PC-9 (cell line): ENCODE measurements at regions not wholly inside any gene's neighbourhood (a gene's known extent, or its start where the extent isn't known, plus 50 kb on each side); places are given as distances from the start of the nearest gene placed in this dataset.

ENCODE experiments used
- BruUV-seq: library from RNA; stranded (reverse); fragments of 400-500 nt; replicated peaks from 2 replicates; lab custom pipeline; 2021; lab: Mats Ljungman, UMichigan
- CTCF ChIA-PET: fragments of 300-600 bp; sonication (Branson Sonifier 250); formaldehyde crosslinking; loops from one replicate; lab custom pipeline; 2022; ENCODE audit warnings: antibody characterized with exemption; lab: Charles Lee
- POLR2A ChIA-PET: fragments of 300-600 bp; sonication (Branson Sonifier 250); formaldehyde crosslinking; loops from one replicate; lab custom pipeline; 2022; ENCODE audit warnings: antibody characterized with exemption; ENCODE audit not compliant: unreplicated experiment; lab: Charles Lee
- DNase-seq, 2 experiments: peaks; one replicate each; pipeline versions ENCODE4 v3.0.0 to v3.0.0-alpha.2; 2015 to 2022; ENCODE audit warnings: mixed read lengths in 1 of 2
- H2AFZ ChIP-seq: fragments of 200-600 bp; sonication (generic); 2 replicates; pipeline ENCODE4 v1.8.1; 2017; ENCODE audit warnings: antibody characterized with exemption
- H3F3A ChIP-seq: fragments of 200-600 bp; sonication (generic); 2 replicates; pipeline ENCODE4 v1.8.1; 2017; ENCODE audit warnings: antibody characterized with exemption, mild to moderate bottlenecking, low read depth; ENCODE audit not compliant: insufficient read depth
- H3K27ac ChIP-seq: fragments of 200-600 bp; sonication (generic); 2 replicates; pipeline ENCODE4 v1.6.1; 2016; ENCODE audit warnings: mixed run types
- H3K27me3 ChIP-seq: fragments of 200-600 bp; sonication (generic); 2 replicates; pipeline ENCODE4 v1.6.1; 2016; ENCODE audit warnings: low read depth, mixed run types; ENCODE audit not compliant: insufficient read depth
- H3K36me3 ChIP-seq: fragments of 200-600 bp; sonication (generic); 2 replicates; pipeline ENCODE4 v1.6.1; 2016; ENCODE audit warnings: low read depth, mixed run types
- H3K4me1 ChIP-seq: fragments of 200-600 bp; sonication (generic); replicated peaks from 2 replicates; pipeline ENCODE4 v1.6.1; 2016; ENCODE audit warnings: mixed run types; ENCODE audit not compliant: insufficient read depth
- H3K4me2 ChIP-seq: fragments of 200-600 bp; sonication (generic); 2 replicates; pipeline ENCODE4 v1.6.1; 2017; ENCODE audit warnings: mixed run types
- H3K4me3 ChIP-seq: fragments of 200-600 bp; sonication (generic); 2 replicates; pipeline ENCODE4 v1.6.1; 2016; ENCODE audit warnings: mixed run types
- H3K79me2 ChIP-seq: fragments of 200-600 bp; sonication (generic); 2 replicates; pipeline ENCODE4 v1.6.1; 2017; ENCODE audit warnings: low read depth, mixed run types
- H3K9me2 ChIP-seq: fragments of 200-600 bp; sonication (generic); 2 replicates; pipeline ENCODE4 v1.8.1; 2017; ENCODE audit warnings: mild to moderate bottlenecking; ENCODE audit not compliant: insufficient read depth
- H3K9me3 ChIP-seq: fragments of 200-600 bp; sonication (generic); 2 replicates; pipeline ENCODE4 v1.8.1; 2016; ENCODE audit warnings: low read depth; ENCODE audit not compliant: insufficient read depth
- H4K20me1 ChIP-seq: fragments of 200-600 bp; sonication (generic); 2 replicates; pipeline ENCODE4 v1.8.1; 2017; ENCODE audit not compliant: insufficient read depth
- EZH2 ChIP-seq: fragments of 200-600 bp; sonication (generic); IDR thresholded peaks from 2 replicates; pipeline ENCODE4 v1.8.0; 2017; ENCODE audit warnings: antibody characterized with exemption, low read depth
- intact Hi-C: fragments of 100-400 bp; cut with micrococcal nuclease; formaldehyde crosslinking; loops from one replicate; pipeline ENCODE4 v1.10.0; 2022; ENCODE audit not compliant: unreplicated experiment
- TF ChIP-seq, protein P1 (sequence below): fragments of 200-600 bp; sonication (generic); conservative IDR thresholded peaks from 2 replicates; pipeline ENCODE4 v1.6.1; 2017; ENCODE audit warnings: mixed run types, antibody characterized with exemption, mild to moderate bottlenecking, moderate library complexity

GRCh38 chr18:1012775-1013174, 108.1 kb downstream of the ADCYAP1 start:
- no peaks in the 10 kb centered on the region for H3K36me3 ChIP-seq
- H3K9me3 ChIP-seq: no peaks in the 10 kb centered on the region
- DNase-seq: no peak
- no peak overlapping the region for H3K27ac ChIP-seq
- TF ChIP-seq, protein P1, sequence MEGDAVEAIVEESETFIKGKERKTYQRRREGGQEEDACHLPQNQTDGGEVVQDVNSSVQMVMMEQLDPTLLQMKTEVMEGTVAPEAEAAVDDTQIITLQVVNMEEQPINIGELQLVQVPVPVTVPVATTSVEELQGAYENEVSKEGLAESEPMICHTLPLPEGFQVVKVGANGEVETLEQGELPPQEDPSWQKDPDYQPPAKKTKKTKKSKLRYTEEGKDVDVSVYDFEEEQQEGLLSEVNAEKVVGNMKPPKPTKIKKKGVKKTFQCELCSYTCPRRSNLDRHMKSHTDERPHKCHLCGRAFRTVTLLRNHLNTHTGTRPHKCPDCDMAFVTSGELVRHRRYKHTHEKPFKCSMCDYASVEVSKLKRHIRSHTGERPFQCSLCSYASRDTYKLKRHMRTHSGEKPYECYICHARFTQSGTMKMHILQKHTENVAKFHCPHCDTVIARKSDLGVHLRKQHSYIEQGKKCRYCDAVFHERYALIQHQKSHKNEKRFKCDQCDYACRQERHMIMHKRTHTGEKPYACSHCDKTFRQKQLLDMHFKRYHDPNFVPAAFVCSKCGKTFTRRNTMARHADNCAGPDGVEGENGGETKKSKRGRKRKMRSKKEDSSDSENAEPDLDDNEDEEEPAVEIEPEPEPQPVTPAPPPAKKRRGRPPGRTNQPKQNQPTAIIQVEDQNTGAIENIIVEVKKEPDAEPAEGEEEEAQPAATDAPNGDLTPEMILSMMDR: no peak
- TF ChIP-seq EZH2: no peak
- H2AFZ ChIP-seq: no peak overlapping the region
- no peaks in the 10 kb centered on the region for H3K27me3 ChIP-seq
- H3K4me3 ChIP-seq: no peak overlapping the region
- no peaks in the 10 kb centered on the region for H3F3A ChIP-seq
- no peaks in the 10 kb centered on the region for H3K9me2 ChIP-seq
- H3K79me2 ChIP-seq: no peaks in the 10 kb centered on the region
- H3K4me2 ChIP-seq: no peak overlapping the region
- no peaks in the 10 kb centered on the region for H4K20me1 ChIP-seq
- ChIA-PET POLR2A (no interaction called here), CTCF (no interaction called here)
- peaks cover 25% of the 10 kb centered on the region for H3K4me1 ChIP-seq
- no TSS peak for BruUV-seq
- intact Hi-C loops: no loop called here

GRCh38 chr18:1013951-1014350, 109.3 kb downstream of the ADCYAP1 start:
- DNase-seq: no peak
- ChIA-PET CTCF (no interaction called here), POLR2A (interaction anchor here (0.5 kb wide), 1 partner anchor 11 kb away, joined by 5 read pairs; no protein-coding TSS in a partner anchor)
- no TSS peak for BruUV-seq
- H2AFZ ChIP-seq: no peak overlapping the region
- no peaks in the 10 kb centered on the region for H3K9me3 ChIP-seq
- no peaks in the 10 kb centered on the region for H3F3A ChIP-seq
- H3K4me2 ChIP-seq: no peak overlapping the region
- TF ChIP-seq, protein P1: no peak
- TF ChIP-seq EZH2: no peak
- no peak overlapping the region for H3K4me3 ChIP-seq
- no peaks in the 10 kb centered on the region for H3K9me2 ChIP-seq
- no peaks in the 10 kb centered on the region for H3K79me2 ChIP-seq
- no peaks in the 10 kb centered on the region for H3K36me3 ChIP-seq
- no peaks in the 10 kb centered on the region for H4K20me1 ChIP-seq
- intact Hi-C loops: no loop called here
- peaks cover 25% of the 10 kb centered on the region for H3K4me1 ChIP-seq
- no peaks in the 10 kb centered on the region for H3K27me3 ChIP-seq
- no peak overlapping the region for H3K27ac ChIP-seq

DNA sequence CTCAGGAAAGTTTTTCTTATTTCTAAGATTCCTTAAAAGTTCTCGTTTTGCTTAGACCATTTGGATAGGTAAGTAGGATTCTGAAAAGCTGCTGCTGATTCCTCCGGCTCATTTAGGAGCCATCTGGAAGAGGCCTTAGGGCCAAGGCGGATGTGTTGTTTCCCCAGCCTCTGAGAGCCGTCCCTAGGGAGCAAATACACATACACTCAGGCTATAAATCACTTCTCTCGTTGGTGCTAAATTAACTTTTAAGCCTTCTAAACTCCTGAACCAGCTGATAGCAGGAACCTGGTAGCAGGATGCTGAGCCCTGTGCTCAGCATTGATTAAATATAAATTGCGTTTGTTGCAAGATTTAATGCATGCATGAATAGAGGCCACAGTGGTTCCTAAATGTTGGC, 109.8 kb downstream of the ADCYAP1 start:
- Histone ChIP-seq H3K4me1 (peaks cover 25% of the 10 kb centered on the region), H3K9me2 (no peaks in the 10 kb centered on the region), H3K27ac (no peak overlapping the region), H3K4me2 (no peak overlapping the region), H4K20me1 (no peaks in the 10 kb centered on the region), H3F3A (no peaks in the 10 kb centered on the region), H2AFZ (no peak overlapping the region), H3K4me3 (no peak overlapping the region), H3K36me3 (no peaks in the 10 kb centered on the region), H3K27me3 (no peaks in the 10 kb centered on the region), H3K9me3 (no peaks in the 10 kb centered on the region), H3K79me2 (no peaks in the 10 kb centered on the region)
- no peak for TF ChIP-seq EZH2
- TF ChIP-seq, protein P1: no peak
- DNase-seq: no peak
- intact Hi-C loops: no loop called here
- ChIA-PET CTCF (no interaction called here), POLR2A (no interaction called here)
- BruUV-seq: no TSS peak
